22Rv1 (cell line): ENCODE measurements at regions not wholly inside any gene's neighbourhood (a gene's known extent, or its start where the extent isn't known, plus 50 kb on each side); places are given as distances from the start of the nearest gene placed in this dataset.

ENCODE experiments used
- CTCF ChIP-seq: fragments of 450-650 bp; IDR thresholded peaks from 2 replicates; pipeline ENCODE4 v1.5.1; 2017; ENCODE audit warnings: mild to moderate bottlenecking
- ZFX ChIP-seq: fragments of 450-650 bp; IDR thresholded peaks from 2 replicates; pipeline ENCODE4 v1.6.1; 2017; ENCODE audit warnings: antibody characterized with exemption, borderline replicate concordance

GRCh38 chr1:185427264-185427663 is 110.2 kb upstream of the IVNS1ABP start:
- TF ChIP-seq CTCF (no peak), ZFX (no peak)
